GM10266 (cell line): ENCODE measurements at regions not wholly inside any gene's neighbourhood (a gene's known extent, or its start where the extent isn't known, plus 50 kb on each side); places are given as distances from the start of the nearest gene placed in this dataset.

Experiments used
- DNase-seq: peaks from one replicate; pipeline ENCODE4 v3.0.0; 2012; ENCODE audit errors: extremely low spot score
- TF ChIP-seq, protein P1 (sequence below): IDR thresholded peaks from 2 replicates; pipeline ENCODE4 v1.5.1; 2012; ENCODE audit warnings: mild to moderate bottlenecking, low read depth; ENCODE audit not compliant: control insufficient read depth, insufficient read depth; ENCODE audit errors: missing control alignments

DNA sequence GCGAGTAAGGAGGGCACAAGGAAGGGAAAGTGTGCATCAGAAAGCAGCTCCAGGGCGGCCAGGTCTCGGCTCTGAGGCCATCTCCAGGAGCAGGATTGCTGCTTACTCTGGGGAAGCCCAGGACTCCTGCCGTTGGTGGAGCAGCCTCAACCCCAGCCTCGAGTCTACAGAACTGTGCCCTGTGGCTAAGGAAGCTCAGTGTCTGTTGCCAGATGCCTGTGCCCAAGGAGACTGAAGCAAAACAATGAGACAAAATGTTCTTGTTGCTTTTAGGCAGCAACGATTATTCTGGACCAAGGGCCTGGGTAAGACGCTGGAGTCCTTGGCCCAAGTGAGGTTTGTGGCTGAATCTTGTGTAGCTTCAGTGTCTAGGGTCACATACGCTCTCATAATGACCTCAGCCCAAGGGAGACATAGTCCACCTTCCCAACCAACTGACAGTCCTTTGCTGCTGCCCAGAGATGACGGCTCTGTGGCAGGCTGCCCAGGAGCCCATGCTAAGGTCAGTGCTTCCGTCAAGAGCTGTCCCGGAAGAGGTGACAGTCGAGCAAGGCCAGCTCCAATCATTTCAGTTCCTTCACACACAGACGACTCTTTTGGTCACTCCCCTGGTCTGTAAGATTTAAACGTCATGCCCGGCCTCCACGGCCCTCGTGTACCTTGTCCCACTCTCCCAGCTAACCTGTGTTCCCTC is 223.8 kb downstream of the TTC32 start:
- DNase-seq = no peak
- TF ChIP-seq, protein P1, sequence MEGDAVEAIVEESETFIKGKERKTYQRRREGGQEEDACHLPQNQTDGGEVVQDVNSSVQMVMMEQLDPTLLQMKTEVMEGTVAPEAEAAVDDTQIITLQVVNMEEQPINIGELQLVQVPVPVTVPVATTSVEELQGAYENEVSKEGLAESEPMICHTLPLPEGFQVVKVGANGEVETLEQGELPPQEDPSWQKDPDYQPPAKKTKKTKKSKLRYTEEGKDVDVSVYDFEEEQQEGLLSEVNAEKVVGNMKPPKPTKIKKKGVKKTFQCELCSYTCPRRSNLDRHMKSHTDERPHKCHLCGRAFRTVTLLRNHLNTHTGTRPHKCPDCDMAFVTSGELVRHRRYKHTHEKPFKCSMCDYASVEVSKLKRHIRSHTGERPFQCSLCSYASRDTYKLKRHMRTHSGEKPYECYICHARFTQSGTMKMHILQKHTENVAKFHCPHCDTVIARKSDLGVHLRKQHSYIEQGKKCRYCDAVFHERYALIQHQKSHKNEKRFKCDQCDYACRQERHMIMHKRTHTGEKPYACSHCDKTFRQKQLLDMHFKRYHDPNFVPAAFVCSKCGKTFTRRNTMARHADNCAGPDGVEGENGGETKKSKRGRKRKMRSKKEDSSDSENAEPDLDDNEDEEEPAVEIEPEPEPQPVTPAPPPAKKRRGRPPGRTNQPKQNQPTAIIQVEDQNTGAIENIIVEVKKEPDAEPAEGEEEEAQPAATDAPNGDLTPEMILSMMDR = no peak

DNA sequence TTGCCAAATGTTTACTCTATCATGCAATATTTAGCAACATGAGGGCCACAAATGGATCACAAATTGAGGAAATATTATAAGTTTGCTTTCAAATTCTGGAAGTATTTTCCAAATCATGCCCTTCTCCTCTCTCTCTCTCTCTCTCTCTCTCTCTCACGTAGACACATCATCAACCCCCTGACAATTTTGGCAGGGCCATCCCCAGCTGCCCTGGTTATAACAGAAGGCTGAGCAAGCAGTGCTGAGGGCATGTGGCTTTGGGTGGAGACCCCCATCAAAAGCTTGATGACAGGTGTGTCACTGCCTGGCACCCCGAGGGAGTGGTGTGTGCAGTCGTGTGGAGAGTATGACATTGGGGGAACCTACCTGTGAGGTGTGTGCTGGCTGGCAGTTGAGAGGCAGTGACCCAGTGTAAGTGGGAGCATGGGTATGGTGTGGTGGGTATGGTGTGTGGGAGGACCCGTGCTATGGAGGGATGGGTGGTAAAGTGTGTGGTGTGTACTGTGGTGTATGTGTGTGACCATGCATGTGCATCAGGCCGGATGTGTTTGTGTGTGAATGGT is 224.5 kb downstream of the TTC32 start:
- TF ChIP-seq, protein P1 = no peak
- DNase-seq = no peak

DNA sequence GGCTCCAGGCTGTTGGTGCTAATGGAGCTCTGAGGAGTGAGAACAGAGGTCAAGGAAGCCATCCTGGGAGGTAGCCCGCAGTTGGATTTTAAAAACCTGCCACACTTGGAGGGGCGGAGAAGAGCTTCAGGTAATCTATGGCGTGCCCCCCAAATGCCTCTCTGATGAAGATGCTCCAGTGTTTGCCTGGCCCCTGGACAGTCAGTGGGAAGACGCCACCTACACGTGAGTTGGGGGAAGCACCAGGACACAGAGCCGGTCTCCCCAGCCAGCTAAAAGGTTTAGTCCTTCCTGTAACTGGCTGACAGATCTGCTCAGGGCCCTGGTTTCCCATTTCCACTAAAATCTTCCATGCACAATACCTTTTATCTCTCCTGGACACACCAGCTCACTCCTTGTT is 225.0 kb downstream of the TTC32 start:
- DNase-seq = no peak
- TF ChIP-seq, protein P1 = no peak

DNA sequence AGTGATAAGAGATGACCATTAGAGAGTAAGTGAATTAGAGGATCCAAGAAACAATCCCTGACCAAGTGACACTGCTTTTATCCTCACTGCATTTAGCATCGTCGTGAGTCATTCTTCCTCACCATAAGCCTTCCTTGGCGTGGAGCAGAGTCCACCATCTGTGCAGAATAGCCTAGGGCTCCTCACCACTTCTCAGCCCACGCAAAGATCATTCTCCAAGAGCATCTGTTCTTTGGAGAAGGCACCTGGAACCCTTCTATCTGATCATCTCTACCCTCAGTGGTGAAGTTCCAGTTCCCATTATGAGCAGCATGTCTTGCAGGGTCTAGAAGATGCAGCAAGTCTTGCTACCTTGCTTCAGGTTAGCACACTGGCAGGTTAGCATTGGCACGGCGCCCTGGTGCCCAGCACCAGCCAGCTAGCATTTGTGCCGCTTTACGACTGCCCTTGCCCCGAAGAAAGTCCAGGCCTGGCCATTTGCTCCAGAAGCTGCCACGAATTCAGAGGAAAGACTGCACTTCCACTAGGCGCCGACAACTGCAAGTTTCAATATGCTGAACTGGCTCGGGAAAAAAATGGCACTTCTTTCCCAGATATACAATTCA is 225.8 kb downstream of the TTC32 start:
- TF ChIP-seq, protein P1 = no peak
- no peak for DNase-seq

DNA sequence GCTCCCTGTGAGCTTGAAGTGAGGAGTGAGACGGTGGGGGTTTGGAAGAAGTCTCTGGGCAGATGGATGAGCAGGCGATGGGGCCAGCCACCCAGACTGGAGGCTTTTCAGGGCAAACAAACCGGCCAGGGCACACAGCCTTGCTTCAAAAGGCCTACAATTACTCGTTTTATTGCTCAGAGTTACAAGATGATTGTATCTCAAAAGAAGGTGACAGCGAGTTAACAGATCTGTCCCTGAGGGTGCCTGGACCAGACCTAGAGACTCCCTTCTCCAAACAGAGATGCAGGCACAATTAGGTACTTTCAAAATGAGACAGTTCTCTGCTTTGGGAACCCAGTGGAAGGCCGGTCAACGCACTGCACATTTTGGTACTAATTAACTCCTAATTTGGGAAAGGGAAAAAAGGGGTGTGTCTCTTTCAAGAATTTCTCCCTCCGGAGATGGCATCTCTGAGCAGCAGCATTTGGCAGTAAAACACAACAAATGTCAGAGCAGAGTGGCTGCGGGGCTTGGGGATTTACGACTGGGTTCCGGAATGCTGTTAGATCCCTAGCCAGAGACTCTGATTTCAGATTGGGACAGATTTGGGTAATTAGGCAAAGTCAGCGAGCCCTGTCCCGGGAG is 226.7 kb downstream of the TTC32 start:
- TF ChIP-seq, protein P1 = no peak
- DNase-seq = no peak

DNA sequence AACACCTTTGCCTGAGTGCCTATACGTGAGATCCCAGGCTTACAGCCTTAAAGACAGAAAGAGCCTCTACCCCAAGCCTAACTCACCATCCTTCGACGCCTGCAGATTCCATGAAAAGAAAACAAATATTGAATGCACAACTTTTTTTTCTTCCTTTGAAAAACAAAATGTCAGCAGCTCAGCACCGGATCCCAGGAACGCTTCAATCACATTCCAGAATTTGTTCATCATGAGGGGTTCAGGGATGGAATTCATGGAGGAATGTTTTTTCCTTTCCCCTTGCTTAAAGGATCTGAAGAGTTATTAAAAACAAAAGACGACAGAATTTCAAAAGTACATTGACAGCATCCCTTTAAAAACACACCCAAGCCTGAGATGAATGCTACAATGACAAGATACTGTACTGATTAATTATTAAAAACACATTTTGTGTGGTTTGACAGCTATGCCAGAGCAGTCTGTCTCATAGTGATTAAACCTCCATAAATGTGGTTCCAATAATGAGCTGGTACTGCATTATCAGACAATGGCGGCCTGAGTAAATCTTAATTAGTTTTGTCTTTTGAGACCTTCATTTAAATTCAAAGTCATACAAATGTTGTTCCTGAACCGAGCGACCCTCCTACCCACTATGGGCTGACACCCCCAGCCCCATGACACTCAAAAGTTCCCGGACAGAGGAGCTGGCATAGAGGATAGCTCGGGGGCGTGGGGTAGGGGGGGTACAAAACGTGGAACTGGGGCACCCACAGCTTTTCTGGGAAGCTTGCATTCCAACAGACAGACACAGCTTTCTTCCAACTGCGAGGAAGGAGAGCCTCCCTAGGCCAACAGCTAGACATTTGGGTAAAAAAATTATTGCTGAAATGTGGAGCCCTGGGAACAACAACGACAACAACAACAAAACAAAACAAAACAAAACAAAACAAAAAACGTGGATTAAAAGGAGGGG is 227.5 kb downstream of the TTC32 start:
- TF ChIP-seq, protein P1 = no peak
- no peak for DNase-seq
